ENCODE measurements at regions not wholly inside any gene's neighbourhood (a gene's known extent, or its start where the extent isn't known, plus 50 kb on each side); places are given as distances from the start of the nearest gene placed in this dataset.
A peak's percentile ranks its signal among the peaks of the same experiment; 100 is the strongest.

DNA sequence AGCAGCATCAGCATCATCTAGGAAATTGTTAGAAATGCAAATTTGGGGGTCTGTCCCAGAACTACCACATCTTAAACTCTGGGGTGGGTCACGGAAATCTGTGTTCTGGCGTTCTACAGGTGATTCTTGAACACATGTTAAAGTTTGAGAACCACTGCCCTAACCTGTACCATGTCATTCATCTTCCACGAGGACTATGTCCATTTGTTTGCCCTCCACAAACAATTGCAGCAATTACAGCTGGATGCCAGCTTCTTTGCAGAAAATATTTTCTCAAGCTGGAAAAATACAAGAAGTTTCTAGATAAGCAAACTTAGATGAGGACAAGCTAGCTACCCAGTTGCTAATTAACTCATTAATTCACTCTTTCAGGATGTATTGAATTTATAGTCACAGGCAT lies 54.1 kb downstream of the MAFB start:
- no peak for TF ChIP-seq POLR2AphosphoS5 (IDR thresholded peaks at IDR 0.05)
- TF ChIP-seq, protein P1, sequence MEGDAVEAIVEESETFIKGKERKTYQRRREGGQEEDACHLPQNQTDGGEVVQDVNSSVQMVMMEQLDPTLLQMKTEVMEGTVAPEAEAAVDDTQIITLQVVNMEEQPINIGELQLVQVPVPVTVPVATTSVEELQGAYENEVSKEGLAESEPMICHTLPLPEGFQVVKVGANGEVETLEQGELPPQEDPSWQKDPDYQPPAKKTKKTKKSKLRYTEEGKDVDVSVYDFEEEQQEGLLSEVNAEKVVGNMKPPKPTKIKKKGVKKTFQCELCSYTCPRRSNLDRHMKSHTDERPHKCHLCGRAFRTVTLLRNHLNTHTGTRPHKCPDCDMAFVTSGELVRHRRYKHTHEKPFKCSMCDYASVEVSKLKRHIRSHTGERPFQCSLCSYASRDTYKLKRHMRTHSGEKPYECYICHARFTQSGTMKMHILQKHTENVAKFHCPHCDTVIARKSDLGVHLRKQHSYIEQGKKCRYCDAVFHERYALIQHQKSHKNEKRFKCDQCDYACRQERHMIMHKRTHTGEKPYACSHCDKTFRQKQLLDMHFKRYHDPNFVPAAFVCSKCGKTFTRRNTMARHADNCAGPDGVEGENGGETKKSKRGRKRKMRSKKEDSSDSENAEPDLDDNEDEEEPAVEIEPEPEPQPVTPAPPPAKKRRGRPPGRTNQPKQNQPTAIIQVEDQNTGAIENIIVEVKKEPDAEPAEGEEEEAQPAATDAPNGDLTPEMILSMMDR (IDR thresholded peaks at IDR 0.05) = no peak
- no peak for TF ChIP-seq POLR2A (IDR thresholded peaks at IDR 0.05)
- TF ChIP-seq EP300 (IDR thresholded peaks at IDR 0.05) = no peak
- Histone ChIP-seq H3K27me3 (no peaks in the 10 kb centered on the region), H3K9me3 (no peaks in the 10 kb centered on the region), H3K4me3 (no peak overlapping the region), H3K27ac (no peak overlapping the region), H3K36me3 (no peaks in the 10 kb centered on the region), H3K4me1 (peaks cover 29% of the 10 kb centered on the region)
- peak; percentile 1 to 8 for DNase-seq (ENCODE audit: low spot score in 2 of 2)
- 95% methylated on average over 3 of the region's 3 CpGs for WGBS

DNA sequence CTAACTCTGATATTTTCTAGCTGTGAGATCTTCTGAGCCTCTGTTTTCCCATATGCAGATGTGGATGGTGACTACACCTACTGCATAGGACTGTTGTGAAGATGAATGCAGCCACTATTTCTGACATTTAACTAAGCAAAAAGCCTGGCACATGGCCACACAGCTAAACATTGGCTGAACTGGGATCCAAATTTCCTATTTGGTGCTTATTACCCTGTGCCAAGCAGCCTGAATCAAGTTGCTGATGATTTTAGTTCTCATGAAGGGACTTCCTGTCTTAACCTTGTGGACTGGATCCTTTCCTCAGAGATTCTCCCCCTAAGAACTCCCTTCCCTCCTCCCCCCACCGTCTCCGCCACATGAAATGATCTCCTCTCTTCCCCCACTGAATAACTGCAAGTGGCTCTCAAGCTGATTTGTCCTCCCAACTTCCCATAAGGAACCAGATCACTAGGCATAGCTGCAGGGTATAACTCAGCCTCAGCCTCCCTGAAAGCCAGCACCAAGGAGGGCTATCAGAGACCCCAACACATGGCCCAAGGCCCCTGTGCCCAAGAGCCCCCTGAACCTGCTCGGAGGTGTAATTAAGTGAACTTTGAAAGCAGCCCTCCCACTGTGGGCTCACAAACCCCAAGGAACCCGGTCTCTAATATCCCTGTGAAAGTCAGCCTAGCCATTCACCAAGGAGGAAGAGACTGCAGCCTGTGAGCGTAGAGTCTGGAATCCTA lies 55.7 kb downstream of the MAFB start:
- TF ChIP-seq POLR2AphosphoS5 (IDR thresholded peaks at IDR 0.05) = no peak
- no peak for TF ChIP-seq POLR2A (IDR thresholded peaks at IDR 0.05)
- TF ChIP-seq, protein P1 (IDR thresholded peaks at IDR 0.05) = no peak
- Histone ChIP-seq H3K36me3 (no peaks in the 10 kb centered on the region), H3K9me3 (no peaks in the 10 kb centered on the region), H3K27me3 (no peaks in the 10 kb centered on the region), H3K27ac (no peak overlapping the region), H3K4me3 (no peak overlapping the region), H3K4me1 (peaks cover 38% of the 10 kb centered on the region)
- peak; percentile 27 to 62 for DNase-seq (ENCODE audit: low spot score in 2 of 2)
- WGBS = 86% methylated on average over 5 of the region's 5 CpGs

DNA sequence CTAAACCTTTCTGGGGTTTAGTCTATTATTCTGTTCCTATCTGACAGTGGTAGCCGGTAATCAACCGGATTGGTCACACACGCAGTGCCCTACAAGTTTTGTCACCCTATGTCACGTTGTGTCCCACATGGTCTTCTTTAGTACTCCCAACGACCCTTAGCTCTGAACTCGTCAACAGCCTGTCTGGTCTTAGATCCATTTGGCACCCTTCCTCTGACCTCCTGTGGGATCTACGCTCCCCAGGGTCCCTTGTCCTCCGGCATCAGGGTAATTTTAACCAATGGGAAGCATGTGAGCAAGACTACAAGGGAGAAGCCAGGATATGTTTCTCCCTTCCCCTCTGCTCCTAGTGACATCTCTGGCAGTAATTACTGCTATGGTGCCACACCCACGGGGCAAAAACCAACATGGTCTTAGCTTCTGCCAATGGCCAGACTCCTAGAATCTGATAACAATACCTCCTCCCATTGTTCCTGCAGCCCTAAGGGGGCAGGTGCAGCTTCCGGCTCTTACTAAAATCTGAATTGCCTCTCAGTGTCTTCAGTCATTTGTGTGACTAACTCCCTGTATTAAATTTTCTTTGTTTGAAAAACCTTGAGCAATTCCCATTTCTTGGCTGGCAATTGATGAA lies 56.6 kb downstream of the MAFB start:
- Histone ChIP-seq H3K9me3 (no peaks in the 10 kb centered on the region), H3K36me3 (no peaks in the 10 kb centered on the region), H3K27me3 (no peaks in the 10 kb centered on the region), H3K4me1 (peaks cover 39% of the 10 kb centered on the region), H3K27ac (no peak overlapping the region), H3K4me3 (no peak overlapping the region)
- WGBS = 66% methylated on average over 10 of the region's 10 CpGs
- TF ChIP-seq EP300 (IDR thresholded peaks at IDR 0.05) (no peak), POLR2A (IDR thresholded peaks at IDR 0.05) (no peak), POLR2AphosphoS5 (IDR thresholded peaks at IDR 0.05) (no peak)
- TF ChIP-seq, protein P1 (IDR thresholded peaks at IDR 0.05) = no peak
- DNase-seq (ENCODE audit: low spot score in 2 of 2) = peak; percentile 26 to 43

DNA sequence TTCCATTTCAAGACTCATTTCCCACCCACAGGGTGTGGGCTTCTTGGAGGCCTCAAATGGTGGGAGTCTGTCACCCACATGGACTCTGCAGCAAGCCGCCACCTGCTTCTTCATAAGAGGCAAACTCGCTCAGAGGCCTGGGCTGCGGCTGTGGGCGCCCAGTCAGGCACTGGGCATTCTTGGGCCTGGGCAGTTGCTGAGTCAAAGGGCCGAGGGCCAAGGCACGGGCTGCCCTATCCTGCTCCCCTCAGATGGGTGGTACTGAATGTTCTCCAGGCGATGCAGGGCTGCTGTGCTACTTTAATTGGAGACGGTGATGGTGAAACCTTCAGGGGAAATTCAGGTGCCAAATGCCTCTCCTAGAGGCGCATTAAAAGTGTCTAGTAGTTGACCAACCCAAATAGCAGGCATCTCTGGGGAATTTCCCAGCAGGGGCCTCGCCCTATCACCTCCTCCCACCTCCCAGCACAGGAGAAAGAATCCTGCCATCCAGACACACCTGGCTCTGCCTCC lies 57.9 kb downstream of the MAFB start:
- Histone ChIP-seq H3K36me3 (no peaks in the 10 kb centered on the region), H3K9me3 (no peaks in the 10 kb centered on the region), H3K27ac (no peak overlapping the region), H3K4me3 (no peak overlapping the region), H3K27me3 (no peaks in the 10 kb centered on the region), H3K4me1 (peaks cover 39% of the 10 kb centered on the region)
- DNase-seq (ENCODE audit: low spot score in 2 of 2) = peak; percentile 13 to 61
- TF ChIP-seq, protein P1 (IDR thresholded peaks at IDR 0.05) = no peak
- TF ChIP-seq EP300 (IDR thresholded peaks at IDR 0.05) (no peak), POLR2AphosphoS5 (IDR thresholded peaks at IDR 0.05) (no peak), POLR2A (IDR thresholded peaks at IDR 0.05) (no peak)
- 78% methylated on average over 7 of the region's 10 CpGs for WGBS

DNA sequence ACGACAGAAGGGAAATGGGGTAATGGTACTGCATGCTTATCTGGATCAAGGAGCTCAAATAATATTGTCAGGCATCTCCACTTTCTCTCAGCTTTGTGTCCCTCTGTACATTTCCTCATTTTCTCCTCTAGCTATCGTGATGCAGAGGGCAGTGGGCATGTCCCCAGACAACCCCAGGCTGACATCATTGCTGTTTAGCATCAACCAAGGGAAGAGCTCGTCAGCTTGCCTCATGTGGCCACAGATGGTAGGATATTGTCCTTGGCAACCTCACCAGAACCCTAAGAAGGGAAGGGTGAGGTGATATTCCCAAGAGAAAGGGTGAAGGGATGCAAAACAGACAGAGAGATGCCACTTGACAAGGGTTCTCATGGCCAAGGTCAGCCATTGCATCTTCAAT lies 58.3 kb downstream of the MAFB start:
- Histone ChIP-seq H3K4me3 (no peak overlapping the region), H3K27me3 (no peaks in the 10 kb centered on the region), H3K27ac (no peak overlapping the region), H3K4me1 (peaks cover 39% of the 10 kb centered on the region), H3K9me3 (no peaks in the 10 kb centered on the region), H3K36me3 (no peaks in the 10 kb centered on the region)
- TF ChIP-seq, protein P1 (IDR thresholded peaks at IDR 0.05) = no peak
- TF ChIP-seq POLR2AphosphoS5 (IDR thresholded peaks at IDR 0.05) (no peak), POLR2A (IDR thresholded peaks at IDR 0.05) (no peak), EP300 (IDR thresholded peaks at IDR 0.05) (no peak)
- WGBS = 69% methylated on average over 3 of the region's 3 CpGs
- no peak for DNase-seq (ENCODE audit: low spot score in 2 of 2)
